ENCODE measurements at regions not wholly inside any gene's neighbourhood (a gene's known extent, or its start where the extent isn't known, plus 50 kb on each side); places are given as distances from the start of the nearest gene placed in this dataset.

- intact Hi-C loops (cut with micrococcal nuclease): no loop called here
- H3K14ac ChIP-seq (replicated peaks; ENCODE audit: low read depth, low read length): no peak overlapping the region
- peaks cover 13% of the 10 kb centered on the region for H3K9me3 ChIP-seq (ENCODE audit: control insufficient read depth, insufficient read depth, low read length)
- no peaks in the 10 kb centered on the region for H3K27me3 ChIP-seq (ENCODE audit: control insufficient read depth, insufficient read depth, low read length)
- H3K4me2 ChIP-seq (ENCODE audit: low read depth, low read length): no peak overlapping the region
- no peak overlapping the region for H2BK20ac ChIP-seq (ENCODE audit: low read depth, low read length)
- no peaks in the 10 kb centered on the region for H3K36me3 ChIP-seq (ENCODE audit: control insufficient read depth, insufficient read depth, low read length)
- no peaks in the 10 kb centered on the region for H3K4me1 ChIP-seq (ENCODE audit: control insufficient read depth, insufficient read depth, low read length)
- 50% methylated on average over 1 of the region's 1 CpG; no CpG with 5 or more reads in 1 of the 2 experiments for WGBS, 2 experiments (ENCODE audit: extremely low coverage in 2 of 2, insufficient read length in 1 of 2)
- H4K8ac ChIP-seq (ENCODE audit: low read depth in 2 of 2, low read length in 2 of 2): no peak overlapping the region
- H3K18ac ChIP-seq (ENCODE audit: low read depth, low read length): no peak overlapping the region
- no peak overlapping the region for H3K56ac ChIP-seq (ENCODE audit: extremely low read depth, insufficient read depth, low read length)
- H3K9ac ChIP-seq (ENCODE audit: low read depth, low read length): no peak overlapping the region
- H2BK15ac ChIP-seq (ENCODE audit: low read depth, low read length): no peak overlapping the region
- DNase-seq: no peak
- no peak overlapping the region for H3K23ac ChIP-seq (ENCODE audit: low read depth, low read length)
- in situ Hi-C loops (cut with MboI; ENCODE audit: low sequenced_read_pairs): no loop called here
- H4K91ac ChIP-seq (ENCODE audit: insufficient read depth, low read depth, low read length): no peak overlapping the region
- ChIA-PET CTCF (no interaction called here), POLR2A (ENCODE audit: unreplicated experiment) (no interaction called here)
- ATAC-seq (ENCODE audit: low read depth): no peak
- H3K4me3 ChIP-seq (ENCODE audit: insufficient read depth, low read depth, low read length): no peak overlapping the region
- H3K79me1 ChIP-seq (ENCODE audit: low read depth in 1 of 2, low read length in 2 of 2): no peaks in the 10 kb centered on the region
- no peak overlapping the region for H2AK5ac ChIP-seq (ENCODE audit: low read depth, low read length)
- no peak overlapping the region for H3K27ac ChIP-seq (ENCODE audit: insufficient read depth, low read length)
- no peak overlapping the region for H2BK5ac ChIP-seq (ENCODE audit: low read depth, low read length, poor library complexity, severe bottlenecking)
- no peaks in the 10 kb centered on the region for H3K9me1 ChIP-seq (ENCODE audit: insufficient read depth, low read length)
- H4K20me1 ChIP-seq (ENCODE audit: insufficient read depth, low read length): no peaks in the 10 kb centered on the region
- H4K5ac ChIP-seq (ENCODE audit: low read depth, low read length): no peak overlapping the region
- dilution Hi-C loops (cut with HindIII; ENCODE audit: low sequenced_read_pairs, unreplicated experiment): no loop called here
- TF ChIP-seq MXI1 (IDR thresholded peaks at IDR 0.05; ENCODE audit: borderline replicate concordance, low read depth, low read length) (no peak), FOS (IDR thresholded peaks at IDR 0.05; ENCODE audit: low read depth, low read length) (no peak), NFE2L2 (IDR thresholded peaks at IDR 0.05; ENCODE audit: low read depth, low read length) (no peak), RFX5 (IDR thresholded peaks at IDR 0.05; ENCODE audit: low read depth, low read length) (no peak), MAZ (IDR thresholded peaks at IDR 0.05; ENCODE audit: borderline replicate concordance, low read depth, low read length) (no peak), MAFK (IDR thresholded peaks at IDR 0.05; ENCODE audit: low read depth, low read length) (no peak), CHD1 (IDR thresholded peaks at IDR 0.05; ENCODE audit: low read depth, low read length) (no peak), CEBPB (IDR thresholded peaks at IDR 0.05; ENCODE audit: low read depth, low read length) (no peak), RCOR1 (IDR thresholded peaks at IDR 0.05; ENCODE audit: insufficient replicate concordance, low read length) (no peak), ELK1 (IDR thresholded peaks at IDR 0.05; ENCODE audit: borderline replicate concordance, low read depth, low read length) (no peak), POLR2A (IDR thresholded peaks at IDR 0.05; ENCODE audit: low read depth, low read length) (no peak), SMC3 (IDR thresholded peaks at IDR 0.05; ENCODE audit: low read depth, low read length) (no peak), BHLHE40 (IDR thresholded peaks at IDR 0.05; ENCODE audit: low read depth, low read length) (no peak), USF2 (IDR thresholded peaks at IDR 0.05; ENCODE audit: low read depth, low read length) (no peak), RAD21 (IDR thresholded peaks at IDR 0.05; ENCODE audit: low read length) (no peak), CTCF (conservative IDR thresholded peaks at IDR 0.05; ENCODE audit: low read depth, low read length) (no peak)
- H3K4ac ChIP-seq (ENCODE audit: low read depth, low read length): no peak overlapping the region
- H2BK120ac ChIP-seq (ENCODE audit: low read depth, low read length): no peak overlapping the region
- no TSS peak for BruUV-seq (replicated peaks)
- H2AK9ac ChIP-seq (replicated peaks; ENCODE audit: low read depth, low read length, poor library complexity): no peak overlapping the region
- H2AFZ ChIP-seq (replicated peaks; ENCODE audit: low read length, poor library complexity): no peak overlapping the region
Measured at GRCh38 chr10:85147346-85148250, 819.2 kb downstream of the CCSER2 start.
